ENCODE measurements at regions not wholly inside any gene's neighbourhood (a gene's known extent, or its start where the extent isn't known, plus 50 kb on each side); places are given as distances from the start of the nearest gene placed in this dataset.

DNA sequence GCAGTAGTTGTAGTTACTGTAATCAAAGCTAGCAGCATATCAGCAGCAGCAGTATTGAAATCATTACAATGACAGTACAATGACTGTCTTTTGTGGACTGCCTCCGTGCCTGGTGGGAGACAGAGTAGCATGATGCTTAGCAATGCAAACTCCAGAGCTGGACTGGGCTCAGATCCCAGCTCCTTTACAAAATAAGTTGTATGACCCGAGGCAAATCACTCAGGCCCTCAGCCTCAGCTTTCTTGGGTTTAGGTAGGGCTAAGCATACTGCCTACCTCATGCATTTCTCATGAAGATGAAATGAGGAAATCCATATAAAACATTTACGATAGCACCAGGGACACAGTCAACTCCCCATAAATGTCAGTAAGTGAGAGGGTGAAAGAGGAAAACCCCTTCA, 170.7 kb downstream of the TTC32 start:
- Histone ChIP-seq H3K9me3 (ENCODE audit: low read length) (no peaks in the 10 kb centered on the region), H3K27ac (ENCODE audit: low read depth, low read length, poor library complexity, severe bottlenecking) (no peak overlapping the region), H3K36me3 (ENCODE audit: insufficient read depth, low read length) (no peaks in the 10 kb centered on the region), H4K20me1 (ENCODE audit: insufficient read depth, low read length) (no peaks in the 10 kb centered on the region), H2AFZ (ENCODE audit: low read length) (no peak overlapping the region), H3K9me2 (ENCODE audit: low read depth, low read length) (no peaks in the 10 kb centered on the region), H3K4me3 (ENCODE audit: low read depth, low read length, poor library complexity, severe bottlenecking) (no peak overlapping the region), H3K4me2 (ENCODE audit: low read length) (no peak overlapping the region), H3K79me2 (ENCODE audit: insufficient read depth, low read length) (no peaks in the 10 kb centered on the region), H3K9ac (ENCODE audit: low read length) (no peak overlapping the region), H3F3A (ENCODE audit: insufficient read depth, low read length) (no peaks in the 10 kb centered on the region), H3K27me3 (ENCODE audit: insufficient read depth, low read length) (no peaks in the 10 kb centered on the region; the same call in 1 of the 2 replicates), H3K4me1 (ENCODE audit: insufficient read depth, low read length, severe bottlenecking) (no peaks in the 10 kb centered on the region)
- TF ChIP-seq CTCF (IDR thresholded peaks at IDR 0.05; ENCODE audit: low read length) (no peak), EZH2 (IDR thresholded peaks at IDR 0.05; ENCODE audit: borderline replicate concordance, low read length) (no peak)

GRCh38 chr2:19728125-19728524, 173.7 kb downstream of the TTC32 start:
- Histone ChIP-seq H3K27me3 (ENCODE audit: insufficient read depth, low read length) (no peaks in the 10 kb centered on the region; the same call in 1 of the 2 replicates), H4K20me1 (ENCODE audit: insufficient read depth, low read length) (no peaks in the 10 kb centered on the region), H3K4me2 (ENCODE audit: low read length) (no peak overlapping the region), H3K27ac (ENCODE audit: low read depth, low read length, poor library complexity, severe bottlenecking) (no peak overlapping the region), H3K4me1 (ENCODE audit: insufficient read depth, low read length, severe bottlenecking) (no peaks in the 10 kb centered on the region), H3K9ac (ENCODE audit: low read length) (no peak overlapping the region), H2AFZ (ENCODE audit: low read length) (no peak overlapping the region), H3K36me3 (ENCODE audit: insufficient read depth, low read length) (no peaks in the 10 kb centered on the region), H3K9me3 (ENCODE audit: low read length) (no peaks in the 10 kb centered on the region), H3K9me2 (ENCODE audit: low read depth, low read length) (no peaks in the 10 kb centered on the region), H3K79me2 (ENCODE audit: insufficient read depth, low read length) (no peaks in the 10 kb centered on the region), H3K4me3 (ENCODE audit: low read depth, low read length, poor library complexity, severe bottlenecking) (no peak overlapping the region), H3F3A (ENCODE audit: insufficient read depth, low read length) (no peaks in the 10 kb centered on the region)
- no peak for TF ChIP-seq EZH2 (IDR thresholded peaks at IDR 0.05; ENCODE audit: borderline replicate concordance, low read length)
- no peak for TF ChIP-seq CTCF (IDR thresholded peaks at IDR 0.05; ENCODE audit: low read length)

- no peaks in the 10 kb centered on the region for H3K9me2 ChIP-seq (ENCODE audit: low read depth, low read length)
- no peaks in the 10 kb centered on the region for H3F3A ChIP-seq (ENCODE audit: insufficient read depth, low read length)
- H3K9ac ChIP-seq (ENCODE audit: low read length): no peak overlapping the region
- H2AFZ ChIP-seq (ENCODE audit: low read length): no peak overlapping the region
- no peaks in the 10 kb centered on the region for H4K20me1 ChIP-seq (ENCODE audit: insufficient read depth, low read length)
- H3K27ac ChIP-seq (ENCODE audit: low read depth, low read length, poor library complexity, severe bottlenecking): no peak overlapping the region
- no peak for TF ChIP-seq EZH2 (IDR thresholded peaks at IDR 0.05; ENCODE audit: borderline replicate concordance, low read length)
- no peak for TF ChIP-seq CTCF (IDR thresholded peaks at IDR 0.05; ENCODE audit: low read length)
- H3K9me3 ChIP-seq (ENCODE audit: low read length): no peaks in the 10 kb centered on the region
- no peak overlapping the region for H3K4me3 ChIP-seq (ENCODE audit: low read depth, low read length, poor library complexity, severe bottlenecking)
- no peaks in the 10 kb centered on the region for H3K36me3 ChIP-seq (ENCODE audit: insufficient read depth, low read length)
- no peaks in the 10 kb centered on the region for H3K4me1 ChIP-seq (ENCODE audit: insufficient read depth, low read length, severe bottlenecking)
- no peaks in the 10 kb centered on the region for H3K79me2 ChIP-seq (ENCODE audit: insufficient read depth, low read length)
- no peak overlapping the region for H3K4me2 ChIP-seq (ENCODE audit: low read length)
- no peaks in the 10 kb centered on the region; the same call in 1 of the 2 replicates for H3K27me3 ChIP-seq (ENCODE audit: insufficient read depth, low read length)
Observed at GRCh38 chr2:19725392-19725791, 176.4 kb downstream of the TTC32 start.

Measured in OCI-LY1 (cell line).